GM20000 (cell line): ENCODE measurements at regions not wholly inside any gene's neighbourhood (a gene's known extent, or its start where the extent isn't known, plus 50 kb on each side); places are given as distances from the start of the nearest gene placed in this dataset.
"Not testable (repeated sequence)": the region's sequence is repeated elsewhere in the genome, so short reads cannot be mapped to it uniquely, and the experiment has no call there.

Experiments used
- DNase-seq: peaks from one replicate; pipeline ENCODE4 v3.0.0; 2012; ENCODE audit warnings: low spot score
- CTCF ChIP-seq: IDR thresholded peaks from 2 replicates; pipeline ENCODE4 v1.5.1; 2012; ENCODE audit warnings: mild to moderate bottlenecking, control low read depth; ENCODE audit errors: extremely low read depth, missing control alignments

DNA sequence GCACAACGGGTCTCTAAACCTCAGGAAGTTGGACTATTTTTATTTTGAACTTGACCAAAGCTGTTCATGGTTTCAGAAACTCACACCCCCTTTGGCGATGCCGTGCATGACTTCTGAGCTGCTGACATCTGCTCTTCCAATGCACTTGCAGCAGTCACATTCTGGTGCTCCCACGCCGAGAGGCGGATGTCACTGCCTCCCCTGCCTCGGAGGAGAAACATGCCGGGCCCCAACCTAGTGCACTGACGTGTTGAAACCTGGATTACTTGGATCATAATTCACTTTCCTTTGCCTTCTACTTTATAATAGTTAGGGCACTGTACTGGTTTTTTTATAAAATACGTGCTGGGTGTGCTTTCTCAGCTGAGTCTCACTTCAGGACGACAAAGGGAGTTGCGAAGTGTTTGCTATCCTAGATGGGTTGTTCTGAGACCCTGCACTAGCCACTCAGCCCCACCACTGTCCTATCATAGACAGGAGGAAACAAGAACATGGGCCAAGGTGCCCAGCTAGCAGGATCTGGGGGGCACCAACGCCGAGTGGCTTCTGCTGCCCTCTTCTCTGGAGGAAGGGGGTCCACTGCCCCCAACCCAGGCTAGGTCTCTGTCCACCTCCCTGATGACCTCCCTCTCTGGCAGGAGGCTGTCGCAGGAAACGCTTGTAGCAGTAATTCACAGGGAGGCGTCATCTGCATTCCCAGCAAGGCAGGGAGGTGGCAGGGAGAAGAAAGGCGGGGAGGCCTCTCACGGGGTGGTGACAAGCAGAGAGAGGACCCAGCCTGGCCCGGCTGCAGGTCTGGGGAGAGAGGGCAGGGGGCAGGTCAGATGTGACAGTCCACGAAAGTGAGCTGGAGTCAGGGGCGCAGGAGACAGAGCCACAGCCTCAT lies 158.8 kb upstream of the IQSEC1 start:
- TF ChIP-seq CTCF: no peak
- no peak for DNase-seq

GRCh38 chr3:13229273-13229949 lies 156.2 kb upstream of the IQSEC1 start:
- peak; percentile 46 for DNase-seq
- peak; percentile 23 for TF ChIP-seq CTCF

DNA sequence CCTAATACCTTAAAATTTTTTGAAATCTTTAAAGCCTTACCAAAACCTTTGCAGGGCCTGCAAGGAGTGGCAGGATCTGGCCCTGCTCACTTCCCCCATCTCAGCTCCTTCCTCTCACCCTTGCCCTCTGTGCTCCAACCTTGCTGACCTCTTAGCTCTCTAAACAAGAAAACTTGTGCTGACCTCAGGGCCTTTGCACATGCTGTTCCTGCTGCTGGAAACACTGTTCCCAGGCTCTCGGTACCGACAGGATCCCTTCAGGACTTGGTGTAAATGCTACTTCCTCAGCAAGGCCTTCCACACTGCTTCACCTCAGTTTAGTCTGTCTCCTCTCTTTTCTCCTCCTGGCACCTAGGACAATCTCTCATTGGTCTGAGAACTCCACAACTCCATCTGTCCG lies 155.4 kb upstream of the IQSEC1 start:
- no peak for DNase-seq
- no peak for TF ChIP-seq CTCF

DNA sequence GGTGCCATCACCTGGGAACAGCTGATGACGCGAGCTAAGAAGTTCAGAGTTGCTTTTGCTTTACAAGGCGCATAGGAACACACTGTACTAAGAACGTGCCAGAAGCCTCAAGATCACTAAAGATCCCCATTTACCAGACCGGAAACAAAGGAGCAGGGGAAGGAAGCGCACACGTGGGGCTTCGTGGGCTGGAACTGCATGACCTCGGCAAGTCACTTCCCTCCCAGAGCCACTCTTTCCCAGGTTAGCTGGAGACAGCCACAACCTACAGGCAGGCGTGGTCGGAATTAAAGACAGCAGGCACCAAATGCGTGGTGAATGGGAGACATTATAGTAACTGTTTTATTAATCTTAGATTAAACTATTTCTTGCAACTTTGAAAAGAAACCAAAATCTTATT lies 154.9 kb upstream of the IQSEC1 start:
- not testable (repeated sequence) for DNase-seq

- no peak for DNase-seq
- no peak for TF ChIP-seq CTCF
These were observed 154.3 kb upstream of the IQSEC1 start for GRCh38 chr3:13227315-13228165.

DNA sequence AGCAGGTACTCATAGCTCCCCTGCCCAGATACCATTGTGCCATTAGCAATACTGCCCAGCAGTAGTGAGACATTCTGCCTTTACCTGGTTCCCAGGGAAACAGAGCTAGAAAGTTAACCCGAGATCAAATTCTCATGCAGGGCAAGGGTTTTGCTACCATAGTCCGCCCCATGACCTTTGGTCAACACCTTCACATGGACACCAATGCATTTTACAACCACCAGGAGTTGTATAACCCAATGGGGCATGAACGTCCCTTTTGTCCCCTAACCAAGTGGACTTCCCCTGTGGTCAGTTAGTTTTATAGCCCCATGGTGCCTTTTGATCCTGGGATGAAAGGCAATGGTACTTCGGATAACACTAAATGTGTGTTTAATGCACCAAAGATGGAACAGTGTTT lies 151.7 kb upstream of the IQSEC1 start:
- TF ChIP-seq CTCF: no peak

DNA sequence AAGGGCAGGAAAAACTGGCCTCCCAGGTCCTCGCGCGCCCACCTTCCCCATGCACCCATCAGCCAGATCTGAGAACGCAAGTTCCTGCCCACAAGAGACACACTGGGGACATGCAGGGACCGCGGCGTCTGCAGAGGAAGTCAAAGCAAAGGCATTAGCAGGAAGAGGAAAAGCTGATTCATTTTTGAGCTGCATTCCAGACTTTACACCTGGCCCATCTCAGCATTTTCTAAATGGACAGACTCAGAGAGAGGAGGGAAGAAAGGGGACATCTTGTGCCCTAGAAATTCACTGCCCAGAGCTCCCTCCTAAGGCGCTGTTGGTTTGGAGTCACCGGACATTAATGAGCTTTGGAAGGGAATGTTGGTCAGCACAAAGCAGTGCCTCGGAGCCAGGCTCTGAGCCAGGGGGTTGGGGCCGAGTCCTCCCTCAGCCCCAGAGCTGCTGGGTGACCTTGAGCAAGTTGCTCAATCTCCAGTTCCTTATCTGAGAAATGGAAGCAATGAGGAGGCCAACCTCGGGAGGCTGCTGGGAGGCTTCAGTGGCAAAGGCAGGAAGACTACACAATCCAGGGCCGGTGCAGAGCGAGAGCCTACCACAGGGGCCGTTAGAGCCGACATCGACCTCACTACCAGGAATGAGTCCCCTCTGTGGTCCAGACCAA lies 150.5 kb upstream of the IQSEC1 start:
- DNase-seq: no peak
- no peak for TF ChIP-seq CTCF

More for the DNA sequence above, 151.7 kb upstream of the IQSEC1 start:
- DNase-seq: no peak
